ENCODE measurements at regions not wholly inside any gene's neighbourhood (a gene's known extent, or its start where the extent isn't known, plus 50 kb on each side); places are given as distances from the start of the nearest gene placed in this dataset.

- TF ChIP-seq TAF1 (conservative IDR thresholded peaks at IDR 0.05) (no peak), ATF3 (IDR thresholded peaks at IDR 0.05) (no peak), ZBTB33 (IDR thresholded peaks at IDR 0.05) (no peak)
These were observed 177.2 kb upstream of the DPP10 start (continued) for GRCh38 chr2:114265261-114265660.

- H3K36me3 ChIP-seq (ENCODE audit: control insufficient read depth in 4 of 4, insufficient read depth in 3 of 4, low read depth in 1 of 4, low read length in 3 of 4): no peaks in the 10 kb centered on the region
- no peak for TF ChIP-seq RXRA (IDR thresholded peaks at IDR 0.05)
- no peak for TF ChIP-seq HNF4A (conservative IDR thresholded peaks at IDR 0.05)
- TF ChIP-seq JUND (IDR thresholded peaks at IDR 0.05): no peak
- TF ChIP-seq HNF4G (IDR thresholded peaks at IDR 0.05): no peak
- TF ChIP-seq FOXA1 (IDR thresholded peaks at IDR 0.05): no peak
- no peak for TF ChIP-seq GABPA (IDR thresholded peaks at IDR 0.05 in 1 of 2, conservative IDR thresholded peaks at IDR 0.05 in 1 of 2)
- TF ChIP-seq TAF1 (conservative IDR thresholded peaks at IDR 0.05): no peak
- no peak for TF ChIP-seq SP1 (IDR thresholded peaks at IDR 0.05)
- TF ChIP-seq RAD21 (IDR thresholded peaks at IDR 0.05): no peak
- TF ChIP-seq NR2F2 (IDR thresholded peaks at IDR 0.05): no peak
- no peak for TF ChIP-seq YY1 (IDR thresholded peaks at IDR 0.05)
- no peak for TF ChIP-seq FOXA2 (IDR thresholded peaks at IDR 0.05)
- no peak for TF ChIP-seq MAX (IDR thresholded peaks at IDR 0.05)
- no peak for TF ChIP-seq REST (IDR thresholded peaks at IDR 0.05)
- TF ChIP-seq ZBTB33 (IDR thresholded peaks at IDR 0.05): no peak
- no peak for TF ChIP-seq EGR1 (IDR thresholded peaks at IDR 0.05; ENCODE audit: low read depth in 2 of 2)
- no peak for TF ChIP-seq ATF3 (IDR thresholded peaks at IDR 0.05)
- TF ChIP-seq CTCF (IDR thresholded peaks at IDR 0.05; ENCODE audit: low read depth, low read length, missing input control): no peak
- no peaks in the 10 kb centered on the region for H3K4me1 ChIP-seq (ENCODE audit: control insufficient read depth in 4 of 4, insufficient read depth in 4 of 4, low read length in 3 of 4)
- DNase-seq (ENCODE audit: low spot score): no peak
- H3K27me3 ChIP-seq (ENCODE audit: control insufficient read depth in 4 of 4, insufficient read depth in 4 of 4, low read length in 3 of 4): peaks cover 0 to 4% (median 0%) of the 10 kb centered on the region in 4 donors
- H3K9me3 ChIP-seq (ENCODE audit: control insufficient read depth in 4 of 4, low read length in 3 of 4): peaks cover 0 to 10% (median 3%) of the 10 kb centered on the region in 4 donors
- no peak overlapping the region for H3K27ac ChIP-seq (ENCODE audit: low read depth in 1 of 2, low read length in 2 of 2)
- no peak overlapping the region for H3K9ac ChIP-seq (ENCODE audit: low read depth in 1 of 2, low read length in 2 of 2)
- H3K4me3 ChIP-seq (ENCODE audit: low read depth in 1 of 3, low read length in 3 of 3): no peak overlapping the region
These were observed 167.5 kb upstream of the DPP10 start for GRCh38 chr2:114274957-114275356.

Measured in liver (tissue), 7 donors.